Activated CD8-positive, alpha-beta memory T cell treated with anti-CD3 and anti-CD28 coated beads, Interleukin-2, amount 50 U/mL, for 48 hours (primary cell): ENCODE measurements at regions not wholly inside any gene's neighbourhood (a gene's known extent, or its start where the extent isn't known, plus 50 kb on each side); places are given as distances from the start of the nearest gene placed in this dataset.
"Not testable (repeated sequence)": the region's sequence is repeated elsewhere in the genome, so short reads cannot be mapped to it uniquely, and the experiment has no call there.

Experiments
- DNase-seq: peaks from one replicate; pipeline ENCODE4 v3.0.0-alpha.2; 2020

- DNase-seq: no peak
Measured at GRCh38 chr6:84912472-84913322, 148.3 kb upstream of the TBX18 start.

DNA sequence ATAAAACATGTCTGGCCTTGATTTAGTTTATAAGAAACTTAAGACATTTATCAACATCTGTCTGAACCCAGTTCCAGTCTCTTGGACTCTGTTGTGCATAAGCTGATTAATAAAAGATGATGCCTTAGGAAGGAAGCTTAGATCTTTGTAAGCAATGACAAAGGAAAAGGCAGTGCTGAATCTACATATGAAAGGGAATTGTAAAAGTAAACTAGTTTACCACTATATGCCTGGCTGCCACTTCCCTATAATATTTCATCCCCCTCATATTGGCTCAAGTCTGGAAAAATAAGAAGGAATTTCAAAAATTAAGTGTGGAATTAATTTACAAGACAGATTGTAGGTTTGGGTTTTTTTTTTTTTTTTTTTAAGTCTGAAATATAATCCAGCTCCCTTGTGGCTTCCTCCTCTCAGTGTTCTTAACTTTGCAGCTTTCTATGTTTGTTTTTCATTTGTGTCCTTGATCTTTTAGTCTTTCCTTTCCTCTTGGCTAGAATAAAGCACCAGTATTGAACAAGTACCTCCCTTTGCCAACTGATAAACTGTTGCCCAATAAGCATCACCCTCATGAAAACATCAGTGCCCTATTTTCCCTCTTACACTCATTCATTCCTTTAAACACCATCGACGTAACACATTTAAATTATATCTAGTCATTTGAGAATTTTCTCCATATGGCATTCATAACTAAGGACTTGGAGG, 146.7 kb upstream of the TBX18 start:
- no peak for DNase-seq

GRCh38 chr6:84908304-84908904, 144.0 kb upstream of the TBX18 start:
- DNase-seq: no peak

DNA sequence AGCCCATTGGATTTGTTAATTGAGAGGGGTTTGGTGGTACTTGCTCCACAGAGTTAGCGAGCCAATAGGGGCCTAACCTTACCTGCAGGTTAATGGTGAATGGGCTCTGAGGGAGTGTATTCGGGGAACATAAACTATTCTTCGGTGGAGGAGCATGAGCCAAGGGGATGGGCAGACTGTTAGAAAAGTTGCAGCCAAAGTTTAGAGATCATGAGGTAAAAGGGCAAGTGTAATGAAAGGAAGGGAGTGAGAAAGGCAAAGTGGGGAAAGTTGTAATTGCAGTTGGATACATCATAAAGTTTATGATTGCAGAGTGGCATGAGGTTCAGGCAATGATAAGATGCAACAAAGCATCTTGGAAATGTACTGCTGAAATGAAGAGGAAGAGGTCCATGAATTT, 142.1 kb upstream of the TBX18 start:
- no peak for DNase-seq

- DNase-seq: no peak
Measured at GRCh38 chr6:84905823-84906222, 141.4 kb upstream of the TBX18 start.

- DNase-seq: no peak
Measured at GRCh38 chr6:84902354-84902928, 138.0 kb upstream of the TBX18 start.

- no peak for DNase-seq
Measured at GRCh38 chr6:84897988-84898594, 133.7 kb upstream of the TBX18 start.

- DNase-seq: no peak
Measured at GRCh38 chr6:84897011-84897410, 132.6 kb upstream of the TBX18 start.

GRCh38 chr6:84892671-84893070, 128.3 kb upstream of the TBX18 start:
- no peak for DNase-seq

GRCh38 chr6:84882768-84883766, 118.7 kb upstream of the TBX18 start:
- no peak for DNase-seq

- not testable (repeated sequence) for DNase-seq
Measured at GRCh38 chr6:84879385-84879784, 115.0 kb upstream of the TBX18 start.

GRCh38 chr6:84877515-84878210, 113.3 kb upstream of the TBX18 start:
- no peak for DNase-seq

GRCh38 chr6:84876723-84877514, 112.5 kb upstream of the TBX18 start:
- DNase-seq: no peak

- no peak for DNase-seq
Measured at GRCh38 chr6:84872996-84873723, 108.8 kb upstream of the TBX18 start.

DNA sequence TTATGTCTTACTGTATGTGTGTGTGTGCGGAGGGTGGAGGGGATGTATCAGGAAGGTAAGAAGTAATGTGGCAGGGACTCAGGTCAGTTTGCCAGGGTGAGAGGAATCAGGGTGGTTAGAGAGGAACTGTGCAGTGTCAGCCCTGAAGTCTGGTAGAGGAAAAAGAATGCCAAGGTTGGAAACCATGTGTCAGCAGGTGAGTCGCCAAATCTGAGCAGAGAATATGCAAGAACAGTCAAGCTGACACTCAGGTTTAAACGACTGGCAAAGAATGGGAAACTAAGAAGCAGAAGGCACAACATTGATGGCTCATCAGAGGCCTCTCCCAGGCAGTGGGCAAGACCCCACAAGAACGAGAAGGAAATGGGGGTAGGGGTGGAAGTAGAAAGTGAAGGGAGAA, 107.5 kb upstream of the TBX18 start:
- DNase-seq: no peak

DNA sequence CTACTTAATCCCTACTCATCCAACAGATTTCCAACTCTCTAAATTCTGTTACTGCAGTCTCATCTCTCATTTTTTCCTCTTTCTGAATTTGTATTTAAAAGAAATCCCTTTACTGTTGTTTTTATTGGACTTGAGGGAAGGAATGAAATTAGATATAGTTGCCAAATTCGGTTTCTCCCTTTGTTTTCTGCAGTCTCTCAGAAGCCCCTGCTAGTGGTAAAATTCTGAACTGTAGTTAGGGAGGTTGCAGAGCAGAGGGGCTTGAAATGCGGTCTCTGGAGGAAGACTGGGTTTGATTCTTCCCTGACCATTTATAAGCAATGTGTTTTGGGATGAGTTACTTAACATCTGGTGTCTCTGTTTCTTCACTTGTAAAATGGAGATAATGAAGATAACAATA, 106.3 kb upstream of the TBX18 start:
- DNase-seq: no peak

GRCh38 chr6:84868149-84868548, 103.8 kb upstream of the TBX18 start:
- DNase-seq: no peak

DNA sequence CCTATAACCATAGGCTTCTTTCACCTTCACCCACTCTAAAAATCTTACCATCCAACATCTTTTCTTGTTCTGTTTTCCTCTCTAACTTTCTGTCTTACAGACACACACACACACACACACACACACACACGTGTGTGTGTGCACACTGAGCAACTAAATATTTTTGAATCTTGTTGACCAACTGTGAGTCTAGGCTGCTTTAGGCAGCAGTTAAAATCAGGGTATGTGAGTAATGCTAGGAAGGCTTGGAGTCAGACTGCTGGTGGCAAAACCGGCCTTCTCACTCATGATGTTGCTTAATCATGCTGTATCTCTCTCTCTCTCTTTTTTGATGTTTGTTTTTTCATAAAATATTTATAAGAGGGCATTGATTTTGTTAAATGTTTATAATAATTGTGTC, 103.1 kb upstream of the TBX18 start:
- DNase-seq: no peak

GRCh38 chr6:84866715-84867114, 102.3 kb upstream of the TBX18 start:
- no peak for DNase-seq

DNA sequence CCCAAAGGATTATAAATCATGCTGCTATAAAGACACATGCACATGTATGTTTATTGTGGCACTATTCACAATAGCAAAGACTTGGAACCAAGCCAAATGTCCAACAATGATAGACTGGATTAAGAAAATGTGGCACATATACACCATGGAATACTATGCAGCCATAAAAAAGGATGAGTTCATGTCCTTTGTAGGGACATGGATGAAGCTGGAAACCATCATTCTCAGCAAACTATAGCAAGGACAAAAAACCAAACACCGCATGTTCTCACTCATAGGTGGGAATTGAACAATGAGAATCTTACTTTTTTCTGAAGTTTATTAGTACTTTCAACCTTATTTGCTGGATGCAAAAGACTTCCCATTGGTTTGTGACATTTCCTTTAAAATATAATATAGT, 101.0 kb upstream of the TBX18 start:
- not testable (repeated sequence) for DNase-seq
